ENCODE measurements at regions not wholly inside any gene's neighbourhood (a gene's known extent, or its start where the extent isn't known, plus 50 kb on each side); places are given as distances from the start of the nearest gene placed in this dataset.

DNA sequence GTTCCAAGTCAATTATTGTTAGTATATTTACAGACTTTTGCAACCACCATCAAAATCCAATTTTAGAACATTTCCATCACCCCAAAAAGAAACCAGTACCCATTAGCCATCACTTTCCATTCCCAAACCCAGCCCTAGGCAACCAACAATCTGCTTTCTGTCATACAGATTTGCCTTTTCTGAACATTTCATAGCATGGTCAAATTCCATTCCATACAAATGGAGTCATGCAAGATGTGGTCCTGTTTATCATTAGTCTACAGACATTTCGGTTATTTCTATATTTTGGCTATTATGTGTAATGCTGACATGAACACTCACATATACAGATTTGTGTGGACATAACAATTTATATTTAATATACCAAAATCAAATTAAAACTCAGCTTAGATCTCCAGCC lies 508.7 kb downstream of the ZNF674 start:
- Histone ChIP-seq H3K4me3 (no peak overlapping the region), H3K4me1 (no peaks in the 10 kb centered on the region), H3K27ac (no peak overlapping the region), H3K9me3 (0 out of 3 replicates have a peak, but pooled peaks cover 3% of the 10 kb centered on the region), H3K4me2 (no peak overlapping the region)
- FAIRE-seq, result no peak
- POLR2A ChIA-PET, result no interaction called here
- ATAC-seq, result no peak
- DNase-seq (ENCODE audit: low read depth in 1 of 2, low spot score in 1 of 2), result no peak
- TF ChIP-seq, protein P1, sequence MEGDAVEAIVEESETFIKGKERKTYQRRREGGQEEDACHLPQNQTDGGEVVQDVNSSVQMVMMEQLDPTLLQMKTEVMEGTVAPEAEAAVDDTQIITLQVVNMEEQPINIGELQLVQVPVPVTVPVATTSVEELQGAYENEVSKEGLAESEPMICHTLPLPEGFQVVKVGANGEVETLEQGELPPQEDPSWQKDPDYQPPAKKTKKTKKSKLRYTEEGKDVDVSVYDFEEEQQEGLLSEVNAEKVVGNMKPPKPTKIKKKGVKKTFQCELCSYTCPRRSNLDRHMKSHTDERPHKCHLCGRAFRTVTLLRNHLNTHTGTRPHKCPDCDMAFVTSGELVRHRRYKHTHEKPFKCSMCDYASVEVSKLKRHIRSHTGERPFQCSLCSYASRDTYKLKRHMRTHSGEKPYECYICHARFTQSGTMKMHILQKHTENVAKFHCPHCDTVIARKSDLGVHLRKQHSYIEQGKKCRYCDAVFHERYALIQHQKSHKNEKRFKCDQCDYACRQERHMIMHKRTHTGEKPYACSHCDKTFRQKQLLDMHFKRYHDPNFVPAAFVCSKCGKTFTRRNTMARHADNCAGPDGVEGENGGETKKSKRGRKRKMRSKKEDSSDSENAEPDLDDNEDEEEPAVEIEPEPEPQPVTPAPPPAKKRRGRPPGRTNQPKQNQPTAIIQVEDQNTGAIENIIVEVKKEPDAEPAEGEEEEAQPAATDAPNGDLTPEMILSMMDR (IDR thresholded peaks at IDR 0.05), result no peak
- TF ChIP-seq CBX2 (IDR thresholded peaks at IDR 0.05; ENCODE audit: borderline replicate concordance, low read depth) (no peak), JUNB (IDR thresholded peaks at IDR 0.05) (no peak), ESRRA (IDR thresholded peaks at IDR 0.05; ENCODE audit: borderline replicate concordance, low read length) (no peak), KDM1A (IDR thresholded peaks at IDR 0.05; ENCODE audit: low read depth) (no peak), NPAS2 (CRISPR knock-in tag; IDR thresholded peaks at IDR 0.05; ENCODE audit: borderline replicate concordance) (no peak), POLR2AphosphoS2 (conservative IDR thresholded peaks at IDR 0.05; ENCODE audit: low read length) (no peak), FOSL2 (IDR thresholded peaks at IDR 0.05) (no peak), FOSL2 (CRISPR knock-in tag; IDR thresholded peaks at IDR 0.05) (no peak)
- TF ChIP-seq, protein P2, sequence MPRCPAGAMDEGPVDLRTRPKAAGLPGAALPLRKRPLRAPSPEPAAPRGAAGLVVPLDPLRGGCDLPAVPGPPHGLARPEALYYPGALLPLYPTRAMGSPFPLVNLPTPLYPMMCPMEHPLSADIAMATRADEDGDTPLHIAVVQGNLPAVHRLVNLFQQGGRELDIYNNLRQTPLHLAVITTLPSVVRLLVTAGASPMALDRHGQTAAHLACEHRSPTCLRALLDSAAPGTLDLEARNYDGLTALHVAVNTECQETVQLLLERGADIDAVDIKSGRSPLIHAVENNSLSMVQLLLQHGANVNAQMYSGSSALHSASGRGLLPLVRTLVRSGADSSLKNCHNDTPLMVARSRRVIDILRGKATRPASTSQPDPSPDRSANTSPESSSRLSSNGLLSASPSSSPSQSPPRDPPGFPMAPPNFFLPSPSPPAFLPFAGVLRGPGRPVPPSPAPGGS (IDR thresholded peaks at IDR 0.05), result no peak
- TF ChIP-seq, protein P3, sequence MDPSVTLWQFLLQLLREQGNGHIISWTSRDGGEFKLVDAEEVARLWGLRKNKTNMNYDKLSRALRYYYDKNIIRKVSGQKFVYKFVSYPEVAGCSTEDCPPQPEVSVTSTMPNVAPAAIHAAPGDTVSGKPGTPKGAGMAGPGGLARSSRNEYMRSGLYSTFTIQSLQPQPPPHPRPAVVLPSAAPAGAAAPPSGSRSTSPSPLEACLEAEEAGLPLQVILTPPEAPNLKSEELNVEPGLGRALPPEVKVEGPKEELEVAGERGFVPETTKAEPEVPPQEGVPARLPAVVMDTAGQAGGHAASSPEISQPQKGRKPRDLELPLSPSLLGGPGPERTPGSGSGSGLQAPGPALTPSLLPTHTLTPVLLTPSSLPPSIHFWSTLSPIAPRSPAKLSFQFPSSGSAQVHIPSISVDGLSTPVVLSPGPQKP (IDR thresholded peaks at IDR 0.05; ENCODE audit: low read depth, low read length), result no peak
- WGBS (ENCODE audit: missing lambda C conversion rate), result 90% methylated on average over 1 of the region's 1 CpG
- CTCF ChIA-PET, result interaction anchor here (0.7 kb wide), 1 partner anchor 123 kb away, joined by 3 read pairs; no protein-coding TSS in a partner anchor

DNA sequence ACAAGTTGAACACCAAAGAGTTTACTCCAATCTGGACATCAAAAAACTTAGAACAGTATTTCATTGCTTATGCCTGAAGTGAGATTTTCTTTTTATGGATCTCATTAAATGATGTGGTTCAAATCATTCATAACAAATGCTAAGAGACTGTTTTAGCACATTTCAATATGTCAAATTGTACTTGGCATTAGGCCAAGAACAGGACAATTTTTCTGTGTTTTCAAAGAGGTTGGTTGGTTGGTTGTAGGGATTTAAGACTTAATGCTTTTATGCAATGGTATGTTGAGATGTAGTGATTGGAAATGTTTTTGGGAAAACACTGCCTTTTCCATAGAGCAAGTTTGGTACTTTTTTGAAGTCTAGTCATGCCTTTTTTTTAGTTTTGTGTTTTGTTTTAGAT lies 510.4 kb downstream of the ZNF674 start:
- FAIRE-seq (peak; percentile 97), ATAC-seq (no peak), DNase-seq (ENCODE audit: low read depth in 1 of 2, low spot score in 1 of 2) (no peak)
- H3K4me3 ChIP-seq, result no peak overlapping the region
- H3K4me1 ChIP-seq, result no peaks in the 10 kb centered on the region
- ChIA-PET CTCF (no interaction called here), POLR2A (no interaction called here)
- H3K9me3 ChIP-seq, result no peaks in the 10 kb centered on the region
- no peak overlapping the region for H3K4me2 ChIP-seq
- TF ChIP-seq, protein P4, sequence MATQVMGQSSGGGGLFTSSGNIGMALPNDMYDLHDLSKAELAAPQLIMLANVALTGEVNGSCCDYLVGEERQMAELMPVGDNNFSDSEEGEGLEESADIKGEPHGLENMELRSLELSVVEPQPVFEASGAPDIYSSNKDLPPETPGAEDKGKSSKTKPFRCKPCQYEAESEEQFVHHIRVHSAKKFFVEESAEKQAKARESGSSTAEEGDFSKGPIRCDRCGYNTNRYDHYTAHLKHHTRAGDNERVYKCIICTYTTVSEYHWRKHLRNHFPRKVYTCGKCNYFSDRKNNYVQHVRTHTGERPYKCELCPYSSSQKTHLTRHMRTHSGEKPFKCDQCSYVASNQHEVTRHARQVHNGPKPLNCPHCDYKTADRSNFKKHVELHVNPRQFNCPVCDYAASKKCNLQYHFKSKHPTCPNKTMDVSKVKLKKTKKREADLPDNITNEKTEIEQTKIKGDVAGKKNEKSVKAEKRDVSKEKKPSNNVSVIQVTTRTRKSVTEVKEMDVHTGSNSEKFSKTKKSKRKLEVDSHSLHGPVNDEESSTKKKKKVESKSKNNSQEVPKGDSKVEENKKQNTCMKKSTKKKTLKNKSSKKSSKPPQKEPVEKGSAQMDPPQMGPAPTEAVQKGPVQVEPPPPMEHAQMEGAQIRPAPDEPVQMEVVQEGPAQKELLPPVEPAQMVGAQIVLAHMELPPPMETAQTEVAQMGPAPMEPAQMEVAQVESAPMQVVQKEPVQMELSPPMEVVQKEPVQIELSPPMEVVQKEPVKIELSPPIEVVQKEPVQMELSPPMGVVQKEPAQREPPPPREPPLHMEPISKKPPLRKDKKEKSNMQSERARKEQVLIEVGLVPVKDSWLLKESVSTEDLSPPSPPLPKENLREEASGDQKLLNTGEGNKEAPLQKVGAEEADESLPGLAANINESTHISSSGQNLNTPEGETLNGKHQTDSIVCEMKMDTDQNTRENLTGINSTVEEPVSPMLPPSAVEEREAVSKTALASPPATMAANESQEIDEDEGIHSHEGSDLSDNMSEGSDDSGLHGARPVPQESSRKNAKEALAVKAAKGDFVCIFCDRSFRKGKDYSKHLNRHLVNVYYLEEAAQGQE (IDR thresholded peaks at IDR 0.05), result no peak
- no peak for TF ChIP-seq NFE2L2 (conservative IDR thresholded peaks at IDR 0.05; ENCODE audit: low read length)
- TF ChIP-seq, protein P1 (IDR thresholded peaks at IDR 0.05), result no peak
- TF ChIP-seq GATA3 (IDR thresholded peaks at IDR 0.05; ENCODE audit: borderline replicate concordance), result no peak
- TF ChIP-seq RAD21 (conservative IDR thresholded peaks at IDR 0.05 in 1 of 2, IDR thresholded peaks at IDR 0.05 in 1 of 2), result no peak
- no peak for TF ChIP-seq EHMT2 (IDR thresholded peaks at IDR 0.05; ENCODE audit: low read depth)
- TF ChIP-seq HOXA7 (CRISPR knock-in tag; IDR thresholded peaks at IDR 0.05), result no peak
- no peak for TF ChIP-seq FOXS1 (CRISPR knock-in tag; IDR thresholded peaks at IDR 0.05)
- TF ChIP-seq HOXB13 (CRISPR knock-in tag; IDR thresholded peaks at IDR 0.05; ENCODE audit: low read depth), result no peak
- TF ChIP-seq, protein P5, sequence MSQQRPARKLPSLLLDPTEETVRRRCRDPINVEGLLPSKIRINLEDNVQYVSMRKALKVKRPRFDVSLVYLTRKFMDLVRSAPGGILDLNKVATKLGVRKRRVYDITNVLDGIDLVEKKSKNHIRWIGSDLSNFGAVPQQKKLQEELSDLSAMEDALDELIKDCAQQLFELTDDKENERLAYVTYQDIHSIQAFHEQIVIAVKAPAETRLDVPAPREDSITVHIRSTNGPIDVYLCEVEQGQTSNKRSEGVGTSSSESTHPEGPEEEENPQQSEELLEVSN (IDR thresholded peaks at IDR 0.05; ENCODE audit: borderline replicate concordance, low read depth), result no peak
- no peak for TF ChIP-seq RNF2 (IDR thresholded peaks at IDR 0.05; ENCODE audit: borderline replicate concordance, low read depth)
- TF ChIP-seq TP53 (CRISPR knock-in tag; IDR thresholded peaks at IDR 0.05), result no peak
- TF ChIP-seq, protein P6, sequence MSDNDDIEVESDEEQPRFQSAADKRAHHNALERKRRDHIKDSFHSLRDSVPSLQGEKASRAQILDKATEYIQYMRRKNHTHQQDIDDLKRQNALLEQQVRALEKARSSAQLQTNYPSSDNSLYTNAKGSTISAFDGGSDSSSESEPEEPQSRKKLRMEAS (IDR thresholded peaks at IDR 0.05), result no peak
- no peak for TF ChIP-seq ZNF302 (CRISPR knock-in tag; IDR thresholded peaks at IDR 0.05)
- TF ChIP-seq SMC3 (IDR thresholded peaks at IDR 0.05), result no peak
- no peak for TF ChIP-seq RCOR1 (IDR thresholded peaks at IDR 0.05; ENCODE audit: low read depth, low read length)
- no peak for TF ChIP-seq POLR2AphosphoS2 (conservative IDR thresholded peaks at IDR 0.05; ENCODE audit: low read length)
- no peak for TF ChIP-seq CHD4 (IDR thresholded peaks at IDR 0.05; ENCODE audit: borderline replicate concordance)
- no peak for TF ChIP-seq CBX8 (IDR thresholded peaks at IDR 0.05)
- H3K27ac ChIP-seq, result no peak overlapping the region
